Inflammatory macrophage (primary cell): ENCODE measurements at regions not wholly inside any gene's neighbourhood (a gene's known extent, or its start where the extent isn't known, plus 50 kb on each side); places are given as distances from the start of the nearest gene placed in this dataset.

Source experiments
- DNase-seq, 2 donors: peaks; one replicate each; pipeline ENCODE4 v3.0.0-alpha.2; 2020 to 2022

DNA sequence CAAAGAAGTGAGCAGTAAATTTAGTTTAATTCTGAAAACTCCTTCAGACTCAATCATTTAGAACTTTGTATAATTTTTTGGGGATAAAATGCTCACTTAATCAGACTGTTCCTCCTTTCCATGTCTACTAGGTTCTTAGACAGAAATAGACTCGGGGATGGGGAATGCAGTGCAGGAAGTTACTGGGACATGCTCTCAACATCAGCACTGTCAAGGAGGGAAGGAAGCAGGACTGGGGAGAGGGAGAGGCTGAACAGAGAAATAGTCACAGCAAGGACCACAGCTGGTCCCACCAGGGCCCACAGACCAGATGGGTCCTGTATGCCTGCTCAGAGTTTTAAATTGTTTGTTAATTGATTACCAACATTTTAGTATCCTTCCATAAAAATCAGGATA is 310.1 kb upstream of the MSX2 start:
- no peak for DNase-seq

DNA sequence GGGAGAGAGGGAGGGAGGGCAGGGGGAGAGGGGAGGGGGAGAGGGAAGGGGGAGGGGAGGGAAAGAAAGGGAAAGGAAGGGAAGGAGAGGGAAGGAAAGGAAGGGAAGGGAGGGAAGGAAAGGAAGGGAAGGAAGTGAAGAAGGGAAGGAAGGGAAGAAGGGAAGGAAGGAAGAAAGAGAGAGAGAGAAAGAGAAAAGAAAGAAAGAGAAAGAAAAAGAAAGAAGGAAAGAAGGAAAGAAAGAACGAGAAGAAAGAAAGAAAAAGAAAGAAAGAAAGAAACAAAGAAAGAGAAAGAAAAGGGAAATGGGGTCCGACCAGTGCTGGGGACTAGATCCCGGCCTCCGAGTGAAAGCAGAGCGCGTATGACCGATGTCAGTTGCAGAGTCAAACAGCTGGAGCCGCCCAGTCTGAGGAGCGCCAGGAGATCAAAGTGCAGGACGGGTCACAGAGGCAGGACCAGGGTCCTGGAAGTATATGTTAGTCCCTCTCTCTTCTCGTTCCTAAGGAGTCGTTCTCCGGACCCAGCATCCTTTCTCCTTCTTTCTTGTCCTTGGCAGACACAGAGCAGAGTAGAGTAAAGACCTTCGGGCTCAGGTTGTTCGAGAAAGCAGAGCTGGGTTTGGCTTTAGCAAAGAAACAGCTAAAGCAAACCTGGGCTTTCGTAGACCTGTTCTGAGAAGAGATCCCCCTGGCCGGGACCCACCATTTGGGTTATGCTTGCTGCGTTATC is 305.4 kb upstream of the MSX2 start:
- no peak for DNase-seq

DNA sequence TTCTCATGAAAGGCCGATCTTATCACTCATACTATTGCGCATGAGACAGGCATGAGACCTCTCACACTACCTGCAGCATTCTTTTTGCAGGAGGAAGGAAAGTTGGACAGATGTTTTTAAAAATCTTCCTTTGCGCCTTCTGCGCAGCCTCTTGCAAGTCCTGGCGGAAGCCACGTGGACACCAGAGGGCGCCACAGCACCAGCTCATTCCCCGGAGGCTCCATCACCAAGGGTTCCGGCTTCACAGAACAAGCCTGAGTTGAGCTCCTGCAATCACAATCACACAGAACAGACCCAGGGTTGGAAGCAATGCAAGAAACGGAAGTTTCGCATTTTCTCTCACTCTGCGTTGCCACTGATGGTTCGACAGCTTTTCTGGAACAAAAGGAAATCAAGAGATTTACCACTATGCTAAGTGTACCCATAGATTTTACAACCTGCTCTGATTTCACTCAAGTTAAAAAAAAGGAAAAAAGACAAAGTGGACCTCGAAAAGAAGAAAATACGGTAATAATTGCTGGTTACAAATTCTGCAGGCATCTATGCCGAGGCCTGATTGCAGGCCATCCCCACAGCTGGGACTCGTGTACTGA is 304.7 kb upstream of the MSX2 start:
- peak; percentile 86 to 91 for DNase-seq

DNA sequence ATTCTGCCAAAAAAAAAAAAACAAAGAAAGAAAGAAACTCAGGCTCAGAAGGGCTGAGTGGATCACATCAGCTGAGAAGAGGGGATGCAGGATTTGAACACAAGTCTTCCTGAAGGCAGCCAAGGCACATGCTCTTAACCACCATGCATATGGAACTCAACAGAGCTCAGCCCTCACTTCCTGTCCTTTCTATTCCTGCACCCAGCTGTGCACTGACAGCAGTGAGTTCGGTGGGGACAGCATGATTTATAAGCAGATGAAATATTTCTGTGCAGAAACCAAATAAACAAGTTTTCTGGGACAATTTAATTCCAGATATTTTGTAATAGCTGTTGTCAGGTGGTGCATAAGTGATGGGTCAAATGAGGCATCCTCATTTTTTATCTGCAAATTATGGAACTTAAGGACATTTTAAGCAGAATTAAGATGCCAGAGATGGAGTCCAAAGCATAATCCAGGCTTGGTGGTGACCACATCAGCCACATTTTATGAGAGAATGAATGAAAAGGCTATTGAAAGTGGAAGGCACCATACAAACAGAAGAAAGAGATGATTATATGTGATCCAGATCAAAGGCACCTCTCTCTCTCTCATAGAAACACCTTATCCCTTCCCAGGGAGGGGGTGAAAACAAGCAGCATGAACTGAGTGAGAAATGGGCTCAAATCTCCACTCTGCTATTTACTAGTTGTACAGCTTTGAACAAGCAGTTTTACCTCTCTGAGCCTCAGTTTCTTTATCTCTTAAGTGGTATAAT is 303.6 kb upstream of the MSX2 start:
- no peak for DNase-seq

DNA sequence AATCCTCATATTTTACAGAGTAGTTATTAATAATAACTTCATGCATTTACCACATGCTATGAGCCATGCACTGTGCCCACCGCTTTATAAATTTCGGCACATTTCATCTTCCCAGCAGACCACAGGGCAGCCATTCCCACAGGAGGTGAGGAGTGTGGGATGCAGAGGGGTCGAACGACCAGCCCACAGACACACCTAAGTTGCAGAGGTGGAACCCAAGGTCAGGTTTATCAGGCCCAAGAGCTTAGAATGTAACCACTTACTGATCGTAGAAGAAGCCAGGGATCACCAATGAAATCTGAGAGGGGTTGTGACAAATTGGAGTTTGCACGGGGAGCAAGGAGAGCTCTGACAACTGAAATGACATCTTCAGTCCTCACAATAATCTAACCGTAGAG is 303.0 kb upstream of the MSX2 start:
- DNase-seq: no peak

DNA sequence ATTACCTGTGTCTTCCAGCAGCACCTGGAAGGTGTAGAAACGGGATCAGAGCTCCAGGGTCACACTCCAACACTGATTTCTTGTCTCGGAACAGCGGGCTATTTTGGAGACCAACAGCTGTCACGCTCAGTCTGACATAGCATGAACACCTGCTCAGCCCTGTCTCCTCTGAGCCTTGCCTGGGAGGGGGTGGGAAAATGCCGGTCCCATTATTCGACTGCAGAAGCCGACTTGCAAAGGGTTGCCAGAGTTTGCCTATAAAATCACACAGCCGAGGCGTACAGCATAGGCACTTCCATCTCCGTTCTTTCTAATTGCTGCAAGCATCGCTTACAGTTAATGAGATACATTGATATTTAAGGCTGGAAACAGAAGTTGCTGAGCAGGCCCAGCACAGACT is 300.8 kb upstream of the MSX2 start:
- no peak for DNase-seq

DNA sequence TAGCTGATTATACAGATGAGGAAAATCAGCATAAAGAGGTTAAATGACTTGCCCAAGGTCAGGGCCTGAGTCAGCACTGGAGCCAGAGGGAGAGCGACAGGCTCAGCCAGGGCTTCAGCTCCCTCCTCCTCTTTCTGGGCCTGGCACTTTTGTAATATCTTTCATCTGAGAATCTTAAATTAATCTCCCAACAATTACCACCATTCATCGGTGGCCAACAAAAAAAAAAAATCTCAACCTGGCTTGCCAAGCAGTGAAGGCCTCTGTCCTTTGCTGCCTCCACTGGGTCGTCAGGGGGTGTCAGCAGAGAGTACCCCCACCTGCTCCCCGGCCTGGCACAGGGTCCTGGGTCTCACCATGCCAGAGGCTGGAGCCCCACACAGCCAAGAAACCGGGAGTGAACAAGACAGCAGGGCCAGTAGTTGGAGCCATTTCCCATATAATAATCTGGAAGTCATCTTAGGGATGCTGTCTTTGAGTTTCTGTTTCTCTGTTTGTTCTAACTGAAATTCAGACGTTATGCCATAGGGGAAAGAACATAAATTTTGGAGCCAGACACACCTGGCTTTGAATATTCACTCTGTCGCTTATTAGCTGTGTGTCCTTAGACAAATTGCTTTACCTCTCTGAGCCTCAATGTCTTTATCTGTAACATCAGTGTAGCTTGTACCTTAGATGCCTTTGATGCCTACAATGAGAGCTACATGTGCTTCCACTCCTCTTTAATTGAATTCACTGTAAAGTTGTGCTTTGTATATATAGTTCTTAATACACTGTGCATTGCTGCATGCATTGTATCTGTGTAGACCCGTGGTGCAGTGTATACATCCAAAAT is 299.9 kb upstream of the MSX2 start:
- DNase-seq: no peak

DNA sequence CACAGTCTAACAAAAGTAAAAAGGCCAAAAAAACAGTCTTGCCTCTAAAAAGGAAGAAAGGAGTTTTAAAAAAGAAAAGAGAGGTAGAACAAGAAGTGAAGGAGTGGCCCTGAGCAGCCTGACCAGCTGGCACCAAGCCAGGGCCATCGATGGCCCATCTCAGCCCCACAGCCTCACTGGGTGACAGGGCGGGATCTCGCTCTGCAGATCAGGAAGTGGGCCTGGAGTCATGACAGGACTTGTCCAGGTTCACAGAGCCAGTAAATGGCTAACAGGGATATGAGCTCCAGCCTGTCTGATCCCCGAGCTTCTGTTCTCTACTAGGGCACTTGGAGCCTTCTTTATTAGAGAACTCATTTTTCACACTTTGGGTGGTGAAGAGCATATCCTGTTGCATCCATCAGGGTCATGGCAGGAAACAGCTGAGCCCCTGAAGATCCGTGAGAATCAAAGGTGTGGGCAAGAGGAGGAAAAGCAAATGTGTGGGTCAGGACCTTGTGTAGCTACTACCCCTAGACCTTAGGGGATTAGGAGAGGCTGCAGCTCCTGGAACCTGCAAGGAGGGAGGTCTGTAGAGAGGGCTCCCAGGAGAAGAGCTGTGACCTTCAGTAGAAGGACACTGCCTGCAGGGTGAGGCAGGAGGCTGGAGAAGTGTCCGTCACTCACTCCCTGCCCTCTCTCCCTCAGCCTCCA is 299.0 kb upstream of the MSX2 start:
- DNase-seq: no peak

DNA sequence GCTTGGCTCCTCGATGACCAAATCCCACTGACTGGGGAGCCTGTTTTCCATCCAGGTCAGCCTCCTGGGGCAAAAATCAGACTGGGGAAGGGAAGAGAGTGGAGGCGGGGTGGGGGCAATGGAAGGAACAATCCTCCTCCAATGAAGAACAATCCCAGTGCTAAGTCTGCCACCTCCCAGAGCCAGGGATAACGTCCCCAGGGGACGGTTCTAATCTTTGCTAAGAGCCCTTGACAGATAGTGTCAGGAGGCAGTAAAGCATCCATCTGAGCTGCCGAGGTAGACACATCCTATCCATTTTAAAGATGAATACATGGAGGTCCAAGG is 298.5 kb upstream of the MSX2 start:
- no peak for DNase-seq

DNA sequence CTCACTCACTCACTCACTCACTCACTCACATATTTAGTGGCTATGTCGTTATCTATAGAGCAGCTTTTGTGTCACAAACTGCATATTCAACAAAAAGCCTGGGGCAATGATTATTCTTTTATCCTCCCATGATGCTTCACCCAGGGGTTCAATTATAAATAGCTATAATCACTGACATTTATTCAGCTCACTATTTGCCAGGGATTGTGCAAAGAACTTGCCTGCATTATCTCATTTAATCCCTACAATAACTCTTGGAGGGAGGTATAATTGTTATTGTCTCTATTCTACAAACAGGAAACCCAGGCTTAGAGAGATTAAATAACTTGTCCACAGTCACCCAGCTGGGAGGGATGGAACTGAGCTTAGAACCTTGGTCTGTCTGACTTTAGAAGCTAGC is 298.0 kb upstream of the MSX2 start:
- no peak for DNase-seq

DNA sequence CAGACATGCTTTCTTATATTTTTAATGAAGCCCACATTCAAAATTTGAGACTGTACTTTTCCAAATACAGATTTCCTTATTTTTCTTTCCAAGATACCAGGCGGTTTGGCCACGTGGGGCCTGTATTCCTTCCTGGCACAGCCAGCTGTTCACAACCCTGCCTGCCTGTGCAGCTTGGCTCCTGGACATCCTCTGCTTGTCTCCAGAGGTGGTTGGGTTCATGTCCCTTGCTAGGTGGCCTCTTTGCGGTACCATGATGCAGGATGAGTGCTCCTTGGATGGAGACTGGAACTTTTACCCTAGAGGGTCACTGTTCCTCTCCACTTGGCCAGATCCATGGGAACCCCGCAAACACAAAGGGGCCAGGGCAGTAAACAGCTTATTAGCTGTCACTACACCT is 297.5 kb upstream of the MSX2 start:
- no peak for DNase-seq

DNA sequence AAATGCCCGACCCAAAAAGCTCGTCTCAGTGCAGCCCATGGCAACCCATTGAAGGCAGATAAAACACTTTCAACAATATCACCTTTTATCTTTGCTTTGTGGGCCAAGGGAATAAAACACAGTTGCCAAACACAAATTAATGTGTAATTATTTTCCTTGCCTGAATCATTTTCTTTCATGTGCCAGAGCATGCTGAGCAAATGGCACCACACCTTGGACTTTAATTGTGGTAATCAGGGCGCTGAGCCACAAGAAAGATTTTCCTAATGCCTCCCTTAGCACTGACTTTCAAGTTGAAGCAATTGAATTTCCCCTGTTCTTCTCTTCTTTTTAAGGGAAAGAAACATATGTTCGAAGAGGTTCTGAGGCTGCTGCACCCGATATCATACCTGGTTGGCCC is 297.1 kb upstream of the MSX2 start:
- DNase-seq: no peak

DNA sequence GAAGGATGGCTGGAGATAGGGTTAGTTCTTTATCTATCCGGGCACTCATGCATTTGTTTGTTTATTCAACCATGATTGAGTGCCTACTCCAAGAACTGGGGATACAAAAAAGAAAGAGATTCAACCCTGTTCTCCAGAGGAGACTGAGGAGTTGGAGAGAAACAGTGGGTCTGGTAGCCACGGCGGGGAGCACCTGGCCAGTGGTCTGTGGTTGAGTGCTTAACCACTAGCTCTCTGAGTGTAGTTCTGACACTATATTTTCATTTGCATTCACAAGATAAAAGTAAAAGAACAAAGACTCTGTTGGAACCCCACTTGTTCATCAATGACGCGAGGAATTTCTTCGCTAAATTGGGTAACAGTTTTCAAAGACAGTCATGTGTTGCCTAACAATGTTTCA is 295.5 kb upstream of the MSX2 start:
- no peak for DNase-seq

DNA sequence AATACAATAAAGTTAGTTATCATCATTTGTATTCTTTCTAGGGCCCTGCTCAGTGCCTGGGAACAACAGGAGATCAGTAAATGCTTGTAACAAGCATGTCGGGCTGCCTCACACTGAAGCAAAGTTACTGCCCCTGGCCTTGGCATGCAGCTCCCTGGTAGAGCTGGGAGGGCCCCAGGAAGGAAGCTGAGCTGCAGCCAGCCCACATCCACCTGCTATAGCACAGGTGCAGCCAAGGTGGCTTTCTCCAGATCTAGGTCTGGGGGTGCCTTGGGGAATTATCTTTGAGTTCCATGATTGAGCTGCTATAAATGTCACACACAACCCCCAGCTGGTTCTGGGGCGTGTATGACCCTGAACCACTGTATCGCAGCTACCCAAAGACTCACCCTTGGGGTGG is 293.4 kb upstream of the MSX2 start:
- no peak for DNase-seq

DNA sequence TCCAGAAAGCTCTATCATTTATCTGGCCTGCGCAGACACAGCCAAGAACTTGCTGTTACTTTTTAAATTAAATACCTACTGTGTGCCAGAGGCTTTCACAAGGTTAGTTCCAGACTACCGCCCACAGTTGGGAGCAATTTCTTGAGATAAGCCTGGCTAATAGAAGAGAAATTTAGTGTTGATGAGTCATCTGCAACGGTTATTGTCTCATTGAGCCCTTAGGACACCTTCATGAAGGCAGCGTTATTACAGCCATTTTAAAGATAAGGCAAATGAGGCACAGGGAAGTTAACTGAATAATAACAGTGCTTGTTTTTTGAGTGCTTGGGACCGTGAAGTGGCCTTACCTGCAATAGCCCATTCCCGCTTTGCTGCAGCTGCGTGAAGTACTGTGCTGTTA is 292.9 kb upstream of the MSX2 start:
- DNase-seq: no peak

DNA sequence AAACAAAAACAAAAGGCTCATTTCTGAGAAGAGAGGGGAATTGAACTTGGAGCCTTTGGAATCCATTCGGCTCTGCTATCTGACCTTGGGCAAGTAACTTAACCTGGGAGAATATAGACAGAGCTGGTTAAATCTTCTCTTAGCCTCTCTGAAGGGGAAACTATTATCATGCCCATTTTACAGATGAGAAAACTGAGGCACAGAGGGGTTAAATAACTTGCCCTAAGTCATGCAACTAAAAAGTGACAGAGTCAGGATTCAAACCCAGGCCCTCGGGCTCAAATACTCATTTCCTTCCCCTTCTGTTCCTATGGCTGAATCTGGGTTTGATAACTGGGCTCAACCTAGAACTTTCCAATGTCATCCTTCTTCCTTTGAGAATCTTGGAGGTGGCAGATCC is 291.3 kb upstream of the MSX2 start:
- no peak for DNase-seq

DNA sequence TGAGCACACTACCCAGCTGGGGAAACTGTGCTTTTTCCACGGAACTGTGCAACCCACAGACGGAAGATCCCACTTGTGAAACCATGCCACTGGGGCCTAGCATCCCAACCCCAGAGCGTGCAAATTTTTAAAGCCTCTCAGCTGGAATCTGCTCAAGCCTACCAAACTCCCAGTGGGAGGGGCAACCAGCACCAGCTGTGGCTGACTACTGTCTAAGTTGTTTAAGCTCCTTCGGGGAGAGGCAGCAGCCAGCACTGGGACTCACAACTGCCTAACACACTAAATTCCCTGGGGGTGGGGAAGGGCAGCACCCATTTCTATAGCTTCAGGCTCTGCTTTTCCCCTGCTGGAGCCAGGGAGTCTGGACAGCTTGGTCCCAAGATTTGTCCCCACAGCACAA is 287.6 kb upstream of the MSX2 start:
- DNase-seq: no peak

DNA sequence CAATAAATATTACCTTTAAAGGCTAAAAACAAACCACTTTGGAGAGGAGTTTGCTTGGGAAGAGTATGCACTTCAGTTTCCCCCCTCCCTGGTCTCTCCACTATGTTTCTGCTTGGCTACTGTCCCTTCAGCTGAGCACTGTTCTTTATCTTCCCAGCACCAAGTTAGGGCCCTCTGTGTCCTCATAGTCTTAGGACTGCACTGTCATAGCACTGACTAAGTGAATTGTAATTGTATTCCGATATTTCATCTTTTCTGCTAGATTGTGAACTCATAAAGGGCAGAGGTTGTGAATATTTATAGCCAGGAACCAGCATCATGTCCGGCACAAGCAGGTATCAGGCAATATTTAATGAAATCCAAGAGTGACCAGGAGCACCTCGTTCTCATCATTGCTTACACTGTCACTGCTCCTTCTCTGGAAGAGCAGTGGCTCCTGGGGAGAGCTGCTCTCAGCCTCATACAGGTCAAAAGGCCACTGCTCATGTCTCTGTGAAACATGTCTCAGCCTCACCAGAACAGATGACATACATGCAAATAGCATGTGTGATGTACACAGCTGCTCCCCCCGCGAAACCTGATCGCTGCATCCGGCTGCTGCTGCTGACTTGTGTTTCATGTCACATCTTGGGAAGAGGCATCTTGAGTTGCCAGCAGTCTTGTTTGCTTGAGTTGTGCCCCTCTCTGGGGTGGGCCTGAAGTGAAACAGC is 279.7 kb upstream of the MSX2 start:
- no peak for DNase-seq

DNA sequence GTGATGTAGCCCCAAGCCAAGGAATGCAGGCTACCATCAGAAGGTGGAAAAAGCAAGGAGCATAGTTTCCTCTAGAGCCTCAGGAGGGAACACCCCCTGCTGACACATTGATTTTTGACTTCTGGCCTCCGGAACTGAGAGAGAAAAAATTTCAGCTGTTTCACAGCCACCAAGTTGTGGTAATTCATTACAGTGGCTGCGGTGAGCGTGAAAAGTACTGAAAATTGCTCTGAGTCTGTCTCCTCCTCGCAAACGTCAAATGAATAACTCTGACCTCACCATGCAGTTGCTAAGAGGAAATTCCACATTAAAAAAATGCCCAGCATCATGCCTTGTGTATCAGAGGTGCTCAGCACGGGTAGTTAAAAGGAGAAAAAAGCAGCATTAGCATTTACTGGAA is 277.9 kb upstream of the MSX2 start:
- no peak for DNase-seq

DNA sequence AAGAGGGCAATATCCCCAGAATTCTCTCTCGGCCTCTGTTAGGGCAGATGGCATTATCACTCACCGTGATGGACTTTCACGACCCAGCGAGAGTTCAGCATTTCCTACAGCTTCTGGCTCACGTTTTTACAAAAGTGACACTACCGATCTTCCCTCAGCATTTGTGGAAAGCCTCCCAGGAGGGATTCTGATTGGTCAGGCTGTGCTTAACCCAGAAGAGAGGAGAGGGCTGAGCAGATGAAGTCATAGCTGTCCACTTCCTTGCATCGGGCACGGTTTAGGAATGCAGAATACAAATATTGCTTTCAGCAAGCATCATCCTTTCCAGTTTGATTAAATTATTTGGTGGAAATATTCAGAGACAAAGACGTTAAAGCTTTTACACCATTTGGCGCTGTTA is 277.4 kb upstream of the MSX2 start:
- no peak for DNase-seq

DNA sequence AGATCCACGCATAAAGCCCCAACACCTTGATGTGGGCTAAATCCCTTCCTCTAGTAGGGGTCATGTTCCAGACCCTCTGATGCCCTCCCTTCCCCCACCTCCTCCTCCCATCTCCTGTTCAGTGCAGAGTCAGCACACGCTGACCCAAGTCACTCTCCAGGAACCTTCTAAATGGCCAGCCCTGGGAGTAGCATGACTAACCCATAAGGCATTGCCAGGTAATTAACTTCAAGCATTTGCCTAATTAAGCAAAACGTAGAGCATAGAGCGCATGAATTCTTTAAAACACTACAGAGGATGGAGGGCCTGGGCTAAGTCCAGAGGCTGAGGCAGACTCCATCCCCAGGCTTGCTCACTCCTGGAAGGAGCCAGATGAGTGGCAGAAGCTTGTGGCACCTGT is 276.3 kb upstream of the MSX2 start:
- DNase-seq: no peak

DNA sequence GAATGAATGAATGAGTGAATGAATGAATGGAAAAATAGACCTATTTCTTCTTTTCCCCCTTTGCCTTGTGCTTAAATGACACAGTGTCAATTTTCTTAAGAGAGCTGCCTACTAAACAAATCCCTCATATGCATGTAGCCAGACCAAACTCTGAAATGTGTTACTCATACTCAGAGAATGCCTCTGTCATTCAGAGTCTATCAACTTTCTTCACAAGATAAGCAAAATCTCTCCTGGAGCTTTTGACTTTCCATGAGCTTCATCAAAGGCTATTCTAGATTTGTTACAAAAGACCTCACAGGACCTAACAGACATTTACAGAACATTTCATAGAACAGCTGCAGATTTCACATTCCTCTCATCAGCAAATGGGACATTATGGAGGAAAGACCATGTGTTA is 275.7 kb upstream of the MSX2 start:
- DNase-seq: no peak
